Hematopoietic multipotent progenitor cell treated with erythropoietin and hydrocortisone succinate and interleukin-3 and kit ligand, for 15 days (in vitro differentiated cells): ENCODE measurements at regions not wholly inside any gene's neighbourhood (a gene's known extent, or its start where the extent isn't known, plus 50 kb on each side); places are given as distances from the start of the nearest gene placed in this dataset.
"Not testable (repeated sequence)": the region's sequence is repeated elsewhere in the genome, so short reads cannot be mapped to it uniquely, and the experiment has no call there.

Experiments used
- DNase-seq: peaks from one replicate; pipeline ENCODE4 v3.0.0-alpha.2; 2015; ENCODE audit warnings: low spot score

GRCh38 chr13:23947893-23948292 is 50.6 kb upstream of the C1QTNF9B start:
- no peak for DNase-seq

GRCh38 chr13:23949200-23949599 is 51.9 kb upstream of the C1QTNF9B start:
- no peak for DNase-seq

GRCh38 chr13:23949736-23950135 is 52.4 kb upstream of the C1QTNF9B start:
- no peak for DNase-seq

- DNase-seq: no peak
These were observed 53.6 kb upstream of the C1QTNF9B start for GRCh38 chr13:23950736-23951510.

GRCh38 chr13:23952796-23953195 is 55.5 kb upstream of the C1QTNF9B start:
- DNase-seq: no peak

GRCh38 chr13:23953860-23954512 is 56.7 kb upstream of the C1QTNF9B start:
- DNase-seq: no peak

GRCh38 chr13:23955064-23955463 is 57.8 kb upstream of the C1QTNF9B start:
- DNase-seq: no peak

- DNase-seq: no peak
These were observed 58.8 kb upstream of the C1QTNF9B start for GRCh38 chr13:23956106-23956505.

- DNase-seq: no peak
These were observed 60.7 kb upstream of the C1QTNF9B start for GRCh38 chr13:23957981-23958380.

- DNase-seq: no peak
These were observed 62.0 kb upstream of the C1QTNF9B start for GRCh38 chr13:23959231-23959862.

GRCh38 chr13:23960566-23961156 is 63.4 kb upstream of the C1QTNF9B start:
- DNase-seq: no peak

GRCh38 chr13:23963184-23963931 is 66.1 kb upstream of the C1QTNF9B start:
- no peak for DNase-seq

- no peak for DNase-seq
These were observed 66.6 kb upstream of the C1QTNF9B start for GRCh38 chr13:23963947-23964346.

GRCh38 chr13:23965346-23965745 is 68.0 kb upstream of the C1QTNF9B start:
- no peak for DNase-seq

GRCh38 chr13:23966221-23966690 is 69.0 kb upstream of the C1QTNF9B start:
- DNase-seq: no peak

- DNase-seq: no peak
These were observed 69.7 kb upstream of the C1QTNF9B start for GRCh38 chr13:23966691-23967615.

- DNase-seq: not testable (repeated sequence)
These were observed 70.5 kb upstream of the C1QTNF9B start for GRCh38 chr13:23967792-23968191.

- no peak for DNase-seq
These were observed 72.3 kb upstream of the C1QTNF9B start for GRCh38 chr13:23969647-23970046.

GRCh38 chr13:23979361-23980159 is 82.3 kb upstream of the C1QTNF9B start:
- DNase-seq: no peak

GRCh38 chr13:23980160-23980551 is 82.9 kb upstream of the C1QTNF9B start:
- DNase-seq: no peak
